ENCODE measurements at regions not wholly inside any gene's neighbourhood (a gene's known extent, or its start where the extent isn't known, plus 50 kb on each side); places are given as distances from the start of the nearest gene placed in this dataset.
A peak's percentile ranks its signal among the peaks of the same experiment; 100 is the strongest.

DNA sequence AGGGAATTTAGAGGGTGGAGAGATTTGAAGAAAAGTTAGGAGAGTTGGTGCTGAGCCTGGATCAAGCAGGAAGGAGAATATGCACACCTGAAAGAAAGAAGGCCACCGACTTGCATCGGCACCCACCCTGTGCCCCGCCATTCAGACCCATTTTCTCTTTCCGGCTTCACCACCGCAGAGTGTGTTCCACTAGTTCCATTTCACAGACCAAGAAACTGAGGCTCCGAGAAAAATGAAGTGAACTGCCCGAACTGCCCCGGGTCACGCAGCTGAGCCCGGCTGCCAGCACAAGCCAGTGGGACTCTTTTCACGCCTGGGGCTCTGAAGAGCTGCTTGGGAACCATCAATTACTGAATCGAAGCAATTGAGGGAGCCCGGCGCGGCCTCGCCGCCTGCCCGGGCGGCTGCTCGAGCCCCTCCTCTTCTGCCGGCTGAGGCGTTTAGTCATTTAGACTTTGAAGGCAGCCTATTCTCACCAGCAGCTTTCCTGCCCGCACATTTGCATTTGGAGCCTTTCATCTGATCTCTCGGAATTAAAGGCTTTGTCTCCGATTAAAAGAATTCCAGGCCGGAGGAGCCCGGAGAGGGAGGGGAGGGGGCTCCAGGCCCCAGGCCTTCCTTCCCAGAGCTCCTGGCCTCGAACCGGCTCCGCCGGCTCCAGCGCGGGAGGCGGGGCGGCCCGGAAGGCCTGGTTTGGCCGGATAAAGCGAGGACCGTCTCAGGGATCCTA lies 140.2 kb upstream of the PJA1 start:
- no peak for DNase-seq (ENCODE audit: low read depth)

DNA sequence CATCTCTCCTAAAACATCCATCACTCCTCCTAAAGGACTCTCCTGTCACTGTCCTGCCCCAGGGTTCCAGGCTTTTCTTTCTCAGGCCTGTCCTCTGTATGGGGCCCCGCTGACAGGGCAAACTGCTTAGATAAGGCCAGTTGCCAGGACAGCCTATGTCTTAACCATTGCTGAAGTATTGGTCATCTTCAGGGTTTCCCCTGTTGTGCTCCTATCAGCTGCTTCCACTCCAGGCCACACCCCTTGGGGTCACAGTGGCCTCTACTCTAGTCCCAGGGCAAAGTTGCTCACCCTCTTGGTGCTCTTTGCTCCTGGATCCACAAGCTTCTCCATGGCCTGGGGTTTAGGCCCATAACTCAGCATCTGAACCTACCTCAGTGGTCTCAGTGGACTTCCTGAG lies 138.0 kb upstream of the PJA1 start:
- DNase-seq (ENCODE audit: low read depth), result no peak

DNA sequence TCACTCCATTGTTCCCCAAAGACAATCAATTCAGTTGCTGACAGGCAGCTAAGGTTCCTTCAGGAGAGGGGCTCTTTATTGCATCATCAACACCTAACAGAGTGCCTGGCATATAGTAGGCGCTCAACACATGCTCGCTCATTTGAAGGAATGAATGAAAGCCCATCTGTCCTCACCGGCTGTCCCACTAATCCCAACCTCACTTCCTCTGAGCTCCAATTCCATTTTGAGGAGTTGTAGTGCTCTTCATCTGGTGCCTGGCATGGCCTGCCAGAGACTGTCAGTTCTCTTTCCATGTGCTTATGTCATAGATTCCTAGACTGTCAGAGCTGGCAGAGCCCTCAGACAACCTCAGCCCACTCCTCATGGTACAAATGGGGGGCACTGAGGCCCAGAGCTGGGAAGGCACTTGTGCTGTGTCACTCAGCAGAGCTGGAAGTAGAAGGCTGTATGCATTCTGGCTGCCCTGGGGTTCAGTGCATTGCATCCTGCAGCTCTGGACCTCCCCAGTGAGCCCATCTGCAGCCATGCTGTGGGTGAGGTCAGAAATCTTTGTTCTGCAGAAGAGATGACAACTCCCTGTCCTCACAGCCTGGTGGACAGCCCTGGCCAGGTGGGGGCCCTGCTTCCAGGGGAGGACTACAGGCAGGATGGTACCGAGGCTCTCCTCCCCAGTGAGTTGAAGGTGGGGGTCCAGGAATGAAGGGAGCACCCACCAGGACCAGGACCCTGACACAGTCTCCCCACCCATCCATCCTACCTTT lies 134.9 kb upstream of the PJA1 start:
- no peak for DNase-seq (ENCODE audit: low read depth)

DNA sequence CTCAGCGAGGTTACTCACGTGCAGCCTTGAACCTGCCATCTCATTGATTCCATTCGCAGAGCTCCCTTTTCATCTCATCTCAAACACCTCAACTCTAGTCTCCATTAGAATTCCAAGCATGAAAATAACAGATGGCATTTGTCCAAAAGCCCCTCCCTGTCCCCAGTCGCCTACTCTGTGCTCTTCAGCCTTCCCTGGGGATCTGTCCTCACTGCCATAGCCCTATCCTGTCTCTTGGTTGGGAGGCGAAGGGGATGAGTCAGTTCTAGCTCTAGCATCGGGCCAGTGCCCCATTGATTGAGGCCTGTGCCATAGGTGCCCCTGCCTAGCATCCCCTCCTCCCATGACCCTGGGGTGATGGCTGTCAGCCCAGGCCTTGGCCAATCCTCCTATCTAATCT lies 134.0 kb upstream of the PJA1 start:
- no peak for DNase-seq (ENCODE audit: low read depth)

DNA sequence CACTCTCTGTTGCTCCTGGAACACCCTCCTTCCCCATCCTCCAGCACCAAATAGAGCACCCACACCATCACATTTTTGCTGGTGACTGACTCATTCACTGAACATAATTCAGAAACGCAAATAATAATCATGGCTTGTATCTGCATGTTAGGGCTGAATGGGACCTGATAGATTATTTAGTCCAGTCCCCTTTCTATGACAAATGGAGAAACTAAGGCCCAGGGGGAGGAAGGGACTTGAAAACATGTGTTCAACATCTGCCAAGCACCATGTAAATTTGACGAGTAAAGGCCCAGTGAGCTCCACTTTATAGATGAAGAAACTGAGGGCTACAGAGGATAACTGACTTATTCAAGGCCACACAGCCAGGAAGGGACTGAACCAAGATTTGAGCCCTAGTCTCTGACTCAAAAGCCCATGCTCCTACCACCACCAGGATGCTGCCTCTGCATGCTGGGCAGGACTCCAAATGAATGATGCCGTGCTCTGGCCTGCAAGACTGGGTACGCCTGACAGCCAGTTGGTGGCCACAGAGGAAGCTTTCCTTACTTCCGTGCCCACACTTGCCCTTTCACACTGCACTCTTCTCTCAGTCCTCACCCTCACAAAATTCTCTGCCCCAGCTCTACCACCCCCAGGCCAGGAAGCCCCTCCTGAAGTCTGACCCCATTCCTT lies 133.3 kb upstream of the PJA1 start:
- DNase-seq (ENCODE audit: low read depth), result no peak

DNA sequence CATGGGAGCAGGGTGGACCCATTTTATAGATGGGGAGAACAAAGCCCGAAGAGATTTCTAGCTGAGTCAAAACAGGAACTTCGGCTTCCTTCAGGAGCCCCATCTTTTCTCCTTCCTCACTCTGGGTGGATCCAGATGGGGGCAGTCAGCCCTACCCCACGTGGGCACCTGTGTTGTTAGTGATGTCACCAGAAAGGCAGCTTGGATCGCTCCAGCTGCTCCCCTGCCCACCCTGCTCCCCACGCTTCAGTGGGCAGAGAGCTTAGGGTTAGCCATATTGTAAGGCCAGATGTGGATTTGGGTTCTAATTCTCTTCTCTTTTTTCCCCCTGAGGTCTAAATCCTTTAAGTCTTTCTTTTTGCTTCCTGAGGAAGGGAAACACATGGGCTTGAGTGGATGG lies 132.3 kb upstream of the PJA1 start:
- no peak for DNase-seq (ENCODE audit: low read depth)

DNA sequence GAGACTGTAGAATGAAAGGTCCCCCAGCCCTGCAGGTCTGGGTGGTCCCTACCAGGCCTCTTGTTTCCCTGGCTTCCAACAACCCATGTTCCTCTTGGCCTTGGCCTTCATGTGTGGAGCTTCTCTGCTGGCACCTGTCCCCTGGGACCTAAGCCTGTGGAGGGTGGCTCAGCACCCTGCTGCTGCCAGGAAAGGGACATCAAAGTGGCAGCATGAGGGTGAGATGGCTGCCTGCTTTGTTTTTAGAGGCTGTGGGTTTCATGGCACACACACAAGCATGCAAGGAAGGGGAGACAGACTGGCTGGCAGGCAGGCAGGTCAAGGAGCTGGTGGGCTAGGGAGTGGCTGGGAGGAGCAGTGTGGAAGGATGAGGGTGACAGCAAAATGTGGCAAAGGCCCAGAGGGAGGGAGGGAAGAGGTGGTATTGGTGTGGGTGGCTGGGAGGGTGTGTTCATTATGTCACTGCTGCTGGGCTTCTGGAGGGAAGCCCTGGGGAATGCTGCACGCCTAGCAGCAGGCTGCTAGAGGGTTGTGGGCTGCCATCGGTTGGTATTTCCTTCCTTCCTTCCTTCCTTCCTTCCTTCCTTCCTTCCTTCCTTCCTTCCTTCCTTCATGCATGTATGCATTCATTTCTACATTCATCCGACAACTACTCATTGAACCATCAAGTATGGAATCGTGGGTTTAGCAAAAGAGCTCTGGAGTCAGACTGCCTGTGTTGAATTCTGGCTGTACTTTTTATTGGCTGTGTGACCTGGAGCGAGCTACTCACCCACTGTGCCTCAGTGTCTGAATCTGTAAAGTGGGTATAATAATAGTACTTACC lies 128.7 kb upstream of the PJA1 start:
- DNase-seq (ENCODE audit: low read depth), result no peak

DNA sequence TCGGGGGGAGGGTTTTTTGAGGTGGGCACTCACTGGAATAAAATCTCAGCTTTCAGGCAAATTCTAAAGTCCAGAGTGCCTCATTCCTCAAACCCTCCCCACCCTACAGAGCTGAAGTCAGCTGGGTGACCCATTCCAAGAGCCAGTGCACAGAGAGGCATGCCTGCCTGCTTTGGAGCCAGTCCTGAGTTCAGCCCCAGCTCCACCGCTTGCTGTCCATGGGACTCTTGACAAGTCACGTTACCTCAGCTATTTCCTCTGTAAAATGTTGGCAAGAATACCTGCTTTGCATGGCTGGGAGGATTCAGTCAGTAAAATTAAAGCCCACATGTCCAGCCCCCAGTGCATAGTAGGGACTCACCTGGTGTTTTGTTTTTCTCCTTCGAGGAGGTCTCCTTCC lies 125.9 kb upstream of the PJA1 start:
- DNase-seq (ENCODE audit: low read depth), result no peak

DNA sequence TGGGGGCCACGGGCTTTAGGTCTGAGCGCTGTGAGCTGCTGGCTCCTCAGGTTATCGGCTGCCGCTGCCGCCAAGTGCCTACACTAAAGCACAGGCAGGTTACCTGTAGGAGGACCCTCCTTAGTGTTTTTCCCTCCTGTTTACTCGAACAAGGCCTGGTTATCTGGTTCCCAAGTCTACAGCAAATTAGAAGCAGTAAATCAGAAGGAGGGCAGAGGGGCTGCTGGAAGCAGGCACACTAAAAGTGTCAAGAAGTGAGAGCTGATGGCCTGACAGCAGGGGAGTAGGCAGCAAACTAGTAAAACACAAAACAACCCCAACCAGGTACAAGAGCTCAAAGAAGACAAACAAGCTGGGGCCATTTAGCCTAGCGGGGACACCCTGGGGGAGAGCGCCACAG lies 125.0 kb upstream of the PJA1 start:
- no peak for DNase-seq (ENCODE audit: low read depth)

DNA sequence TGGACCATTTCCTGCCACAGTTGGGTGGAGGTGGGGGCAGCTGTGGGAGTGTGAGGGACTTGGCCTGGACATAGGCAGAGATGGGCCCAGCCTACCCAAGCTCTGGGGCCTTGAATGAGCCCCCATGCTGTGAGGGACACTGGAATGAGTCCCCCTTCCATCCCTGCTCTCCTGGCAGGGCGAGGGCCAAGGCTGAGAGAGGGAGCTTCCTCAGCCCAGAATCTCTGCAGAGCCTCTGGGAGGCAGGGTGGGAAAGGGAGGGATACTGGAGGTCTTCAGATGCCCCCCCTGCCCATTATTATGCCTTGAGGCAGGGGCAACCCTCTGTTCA lies 124.5 kb upstream of the PJA1 start:
- no peak for DNase-seq (ENCODE audit: low read depth)

DNA sequence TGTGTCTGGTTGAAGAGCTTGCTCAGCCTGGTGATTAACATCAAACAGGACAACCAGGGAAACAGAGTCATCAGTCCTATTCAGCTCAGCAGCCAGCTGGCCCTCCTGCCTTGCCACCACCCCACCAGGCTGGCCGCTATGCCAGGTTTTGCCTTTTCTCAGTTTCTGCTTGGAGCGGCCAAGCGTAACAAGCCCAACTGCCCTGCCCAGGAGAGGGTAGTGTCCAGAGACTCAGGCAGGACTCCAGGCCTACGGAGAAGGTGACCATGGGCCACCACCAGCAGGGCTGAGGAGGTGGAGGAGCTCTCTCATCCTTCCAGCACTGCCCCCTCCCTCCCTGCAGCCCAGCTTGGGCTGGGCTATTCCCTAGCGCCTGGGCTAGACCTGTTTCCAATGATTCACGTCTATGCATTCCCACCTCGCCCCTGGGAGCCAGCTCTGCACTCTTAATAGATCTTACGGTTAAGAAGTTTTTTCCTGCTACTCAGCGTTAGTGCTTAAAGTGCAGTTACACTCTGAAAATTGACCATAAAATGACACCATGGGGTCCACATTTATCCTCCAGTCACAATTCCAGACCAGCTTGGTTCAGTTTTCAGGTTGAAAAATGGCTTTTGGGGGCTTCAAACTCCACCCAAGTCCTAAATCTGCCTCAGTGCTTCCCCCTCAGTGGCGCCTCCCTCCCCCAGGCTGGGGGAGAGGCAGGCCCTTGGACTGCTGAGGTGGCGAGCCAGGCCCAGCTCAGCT lies 124.0 kb upstream of the PJA1 start:
- no peak for DNase-seq (ENCODE audit: low read depth)

DNA sequence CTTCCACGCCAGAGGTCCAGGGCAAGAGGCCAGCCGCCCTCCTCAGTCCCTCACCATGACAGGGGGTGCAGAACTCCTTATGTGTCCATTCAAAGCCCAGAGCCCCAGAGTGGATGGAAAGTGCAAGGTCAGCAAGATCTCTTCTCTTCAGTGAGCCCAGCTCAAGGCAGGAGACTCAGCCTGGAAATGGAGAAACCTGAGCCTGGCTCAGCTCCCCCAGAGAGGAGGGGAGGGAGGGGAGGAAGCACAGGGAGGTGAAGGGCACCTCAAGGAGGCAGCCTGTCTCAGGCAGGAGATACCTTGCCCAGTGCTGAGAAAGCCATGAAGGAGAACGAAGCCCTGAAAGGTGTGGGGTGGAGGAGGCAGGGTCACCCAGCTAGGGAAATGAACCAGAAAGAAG lies 121.8 kb upstream of the PJA1 start:
- DNase-seq (ENCODE audit: low read depth), result no peak

DNA sequence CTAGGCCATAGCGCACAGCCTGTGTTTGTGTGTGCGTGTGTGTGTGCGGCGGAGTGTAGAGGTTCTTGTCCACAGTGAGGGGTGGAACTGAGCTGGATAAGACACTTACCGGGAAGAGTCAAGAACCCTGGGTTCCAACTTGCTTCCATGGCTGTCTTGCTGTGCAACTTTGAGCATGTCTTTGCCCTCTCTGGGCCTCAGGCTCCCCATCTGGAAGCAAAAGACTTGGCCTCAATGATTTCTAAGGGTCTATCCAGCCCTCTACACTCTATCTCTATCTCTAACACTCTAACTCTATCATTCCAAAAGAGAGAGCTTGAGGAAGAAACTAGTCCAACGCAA lies 121.3 kb upstream of the PJA1 start:
- DNase-seq (ENCODE audit: low read depth), result no peak

DNA sequence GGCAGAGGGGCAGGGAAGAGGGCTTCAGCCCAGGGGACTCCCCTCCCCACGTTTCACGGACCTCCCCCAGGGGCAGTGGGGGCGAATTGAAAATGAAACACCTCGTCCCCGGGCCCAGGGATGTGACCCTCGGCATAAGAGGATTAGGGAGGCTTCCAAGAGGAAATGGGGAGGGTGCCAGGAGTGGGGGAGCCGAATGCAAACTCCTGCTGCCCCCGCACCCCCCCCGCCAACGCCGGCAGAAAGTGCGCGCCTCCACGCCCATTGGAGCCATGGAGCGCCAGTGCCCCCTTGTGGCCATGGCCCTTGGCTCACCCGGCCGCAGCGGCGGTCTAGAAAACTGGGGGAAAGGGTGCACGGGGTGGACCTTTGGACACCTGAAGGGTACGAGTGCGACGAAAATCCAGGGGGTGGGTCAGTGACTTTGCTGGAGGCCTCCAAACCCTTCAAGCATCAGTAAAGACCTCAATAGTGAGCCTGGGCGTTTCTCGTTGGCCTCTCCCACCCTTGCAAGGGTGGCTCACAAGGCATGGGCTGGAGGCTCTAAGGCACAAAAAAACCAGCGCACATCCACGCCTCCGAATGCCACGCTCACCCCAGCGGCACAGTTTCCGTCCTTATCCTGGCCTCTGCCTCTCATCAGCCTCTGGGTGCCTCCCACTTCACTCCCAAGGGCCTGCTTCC lies 120.8 kb upstream of the PJA1 start:
- peak; percentile 45 for DNase-seq (ENCODE audit: low read depth)

DNA sequence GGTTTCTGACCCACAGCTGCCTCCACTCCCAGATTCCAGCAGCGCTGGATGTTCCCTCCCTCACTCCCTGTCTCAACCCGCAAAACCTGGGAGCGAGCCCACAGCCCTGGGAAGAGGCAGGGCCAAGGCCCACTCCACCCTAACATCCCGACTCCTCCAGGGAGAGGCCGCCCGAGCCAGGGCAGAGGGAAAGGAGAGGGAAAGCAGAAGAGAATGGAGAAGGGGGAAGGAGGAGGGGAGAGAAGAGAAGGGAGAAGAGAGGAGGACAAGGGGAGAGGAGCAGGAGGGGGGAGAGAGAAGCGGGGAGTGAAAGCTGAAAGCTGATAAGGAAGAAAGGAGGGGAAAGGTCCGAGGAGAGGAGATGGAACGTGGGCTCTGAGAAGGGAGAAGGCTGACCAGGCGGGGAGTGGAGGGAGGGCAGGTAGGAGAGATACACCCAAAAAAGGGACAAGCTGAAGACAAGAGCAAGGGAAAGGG lies 120.2 kb upstream of the PJA1 start:
- DNase-seq (ENCODE audit: low read depth), result no peak

DNA sequence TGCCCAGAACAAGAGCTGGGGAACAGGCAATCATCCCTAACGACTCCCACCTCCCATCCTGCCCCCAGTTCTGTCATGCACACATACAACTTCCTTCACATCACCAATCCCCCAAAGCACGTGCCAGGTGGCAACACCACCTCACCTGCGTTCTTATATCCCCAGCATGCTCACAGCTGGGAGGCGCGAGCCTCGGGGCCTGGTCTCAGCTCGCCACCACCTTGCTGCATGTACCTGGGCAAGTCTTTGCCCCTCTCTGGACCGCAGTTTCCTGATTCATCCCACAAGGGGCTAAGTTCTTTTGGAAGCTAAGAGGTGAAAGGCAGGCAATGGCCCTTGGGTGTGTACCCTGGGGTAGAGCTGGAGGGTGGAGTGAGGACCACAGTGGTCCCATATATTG lies 119.2 kb upstream of the PJA1 start:
- no peak for DNase-seq (ENCODE audit: low read depth)

DNA sequence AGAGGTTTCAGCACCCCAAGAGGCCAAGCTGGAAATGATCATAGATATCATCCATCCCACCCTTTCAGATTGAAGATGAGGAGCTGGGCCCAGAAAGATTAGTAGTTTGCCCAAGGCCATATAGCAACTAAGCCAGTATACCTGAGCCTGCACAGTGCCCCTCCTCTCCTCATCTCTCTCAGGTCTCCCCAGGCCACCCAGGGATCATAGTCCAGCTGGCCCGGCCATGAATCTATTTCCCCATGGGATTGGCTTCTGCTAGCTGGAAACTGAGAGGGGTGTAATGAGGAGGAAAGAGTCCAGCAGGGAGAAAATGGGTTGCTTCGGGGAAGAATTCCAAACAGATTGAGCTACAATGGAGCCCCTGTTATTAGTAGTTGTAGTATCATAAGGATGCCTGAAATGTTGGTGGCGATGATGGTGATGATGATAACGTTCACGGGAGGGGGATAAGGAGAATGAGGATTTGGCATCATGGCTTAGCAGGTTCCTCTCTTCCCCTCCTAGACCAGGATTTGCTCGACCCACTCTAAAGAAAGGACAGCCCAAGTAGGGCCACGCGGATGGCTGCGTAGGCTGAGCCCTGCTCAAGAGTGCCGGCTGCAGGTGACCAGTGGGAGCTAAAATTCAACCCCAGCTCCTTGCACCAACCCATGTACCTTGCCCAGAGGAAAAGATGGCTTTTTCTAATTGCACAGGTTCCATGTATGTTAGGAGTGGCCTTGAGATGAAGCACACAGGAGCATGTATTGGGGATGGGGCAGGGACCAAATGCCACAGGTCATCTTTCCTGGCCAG lies 117.8 kb upstream of the PJA1 start:
- DNase-seq (ENCODE audit: low read depth), result no peak

DNA sequence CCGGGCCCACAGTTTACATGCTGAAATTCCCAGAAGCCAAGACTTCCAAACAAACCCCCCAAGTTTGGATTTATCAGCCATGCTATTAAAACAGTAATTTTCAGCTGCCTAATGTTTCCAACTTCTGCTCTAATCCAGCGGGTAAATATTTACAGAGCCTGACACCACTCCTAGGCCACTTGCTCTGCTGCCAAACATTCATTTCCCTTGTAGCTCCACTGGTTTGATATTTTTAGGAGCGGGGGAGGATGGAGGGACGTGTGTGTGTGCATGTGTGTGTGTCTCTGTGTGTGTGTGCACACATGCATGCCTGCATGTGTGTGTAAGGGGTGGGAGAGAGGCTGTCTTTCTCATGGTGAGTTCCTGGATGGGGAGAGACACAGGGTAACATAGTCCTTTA lies 115.7 kb upstream of the PJA1 start:
- DNase-seq (ENCODE audit: low read depth), result no peak

DNA sequence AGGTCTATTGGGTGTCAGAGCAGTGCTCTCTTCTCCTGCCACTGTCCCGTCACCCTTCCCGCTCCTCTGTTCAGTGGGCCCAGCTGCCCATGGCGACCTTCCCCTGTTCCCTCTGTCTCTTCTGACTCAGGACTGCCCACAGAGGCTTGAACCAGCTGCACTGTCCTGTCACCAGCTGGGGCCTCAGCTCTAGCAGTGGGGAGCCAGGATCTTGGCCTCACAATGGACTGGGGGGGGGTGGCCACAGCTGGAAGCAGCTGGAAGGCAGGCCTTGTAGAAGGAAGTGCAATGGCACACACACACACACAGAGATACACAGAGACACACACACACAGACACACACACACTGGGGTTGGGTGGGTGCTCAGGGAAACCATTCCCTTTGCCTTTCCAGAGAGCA lies 114.0 kb upstream of the PJA1 start:
- DNase-seq (ENCODE audit: low read depth), result no peak

DNA sequence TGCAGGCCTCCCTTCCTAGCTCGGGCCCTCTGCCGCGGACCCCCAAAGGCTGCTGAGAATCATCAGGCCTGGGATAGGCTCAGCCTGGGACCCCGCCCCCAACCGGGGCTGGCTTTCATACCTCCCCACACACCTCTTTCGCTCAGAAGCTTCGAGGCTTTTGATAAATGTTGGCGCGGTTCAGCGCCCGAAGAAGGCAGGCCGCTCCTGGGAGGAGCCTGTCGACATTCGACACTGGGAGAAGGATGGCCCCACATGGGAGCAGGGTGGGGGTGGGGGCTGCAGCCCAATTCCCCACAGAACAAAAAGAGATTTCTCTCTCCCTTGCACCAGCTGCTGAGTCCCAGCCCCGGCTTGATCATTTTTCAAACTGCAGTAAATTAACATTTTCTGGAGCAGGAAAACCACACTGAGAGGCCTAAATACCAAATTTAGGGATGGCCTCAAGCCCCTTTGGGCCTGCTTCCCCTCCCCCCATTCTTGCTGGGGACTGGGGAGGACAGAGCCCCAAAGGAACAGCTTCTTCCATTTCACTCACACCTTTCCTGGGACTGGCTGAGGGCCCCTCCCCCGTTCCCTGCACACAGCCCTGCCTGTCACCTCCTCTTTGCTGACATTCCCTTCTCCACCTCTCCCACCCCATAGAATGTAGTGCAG lies 112.9 kb upstream of the PJA1 start:
- no peak for DNase-seq (ENCODE audit: low read depth)

Data from activated T-helper 9 cell treated with anti-CD3 and anti-CD28 coated beads, Interleukin-2, amount 50 U/mL, for 16 hours (primary cell).